ENCODE measurements at regions not wholly inside any gene's neighbourhood (a gene's known extent, or its start where the extent isn't known, plus 50 kb on each side); places are given as distances from the start of the nearest gene placed in this dataset.

DNA sequence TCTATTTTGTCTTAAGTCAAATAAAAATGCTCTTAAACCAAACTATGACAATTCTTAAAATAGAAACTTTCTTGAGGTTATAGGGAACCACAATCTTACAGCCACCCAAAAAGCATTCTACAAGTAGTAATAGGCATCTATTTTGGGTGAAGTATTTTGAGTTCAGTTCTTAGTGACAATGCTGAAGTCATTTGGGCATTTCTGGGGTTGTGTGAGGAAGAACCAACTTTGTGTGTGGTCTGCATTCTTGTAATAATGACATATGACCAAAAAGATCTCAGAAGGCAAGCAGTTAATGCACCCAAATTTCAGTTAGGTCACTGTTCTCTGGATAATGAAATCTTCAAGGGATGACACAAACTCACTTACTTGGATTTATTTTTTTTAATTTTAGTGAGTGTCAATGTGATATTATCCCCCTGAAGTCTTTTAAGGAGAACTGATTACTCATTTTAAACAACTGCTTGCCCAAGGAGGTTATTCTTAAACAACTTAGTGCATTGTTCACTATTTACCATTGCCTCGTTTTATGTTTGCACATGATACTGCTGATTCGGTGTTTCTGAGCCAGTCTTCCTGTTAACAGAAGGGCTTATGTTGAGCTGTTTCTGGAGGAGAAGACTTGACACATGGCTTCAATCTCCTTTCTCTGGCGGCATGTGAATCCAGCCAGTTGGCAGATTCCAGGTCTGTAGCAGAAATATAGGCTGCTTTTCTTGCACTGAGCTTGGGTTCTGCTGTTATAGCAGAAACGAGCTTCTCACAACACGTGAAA lies 618.9 kb downstream of the BCKDHB start (continued):
- TF ChIP-seq, protein P1, sequence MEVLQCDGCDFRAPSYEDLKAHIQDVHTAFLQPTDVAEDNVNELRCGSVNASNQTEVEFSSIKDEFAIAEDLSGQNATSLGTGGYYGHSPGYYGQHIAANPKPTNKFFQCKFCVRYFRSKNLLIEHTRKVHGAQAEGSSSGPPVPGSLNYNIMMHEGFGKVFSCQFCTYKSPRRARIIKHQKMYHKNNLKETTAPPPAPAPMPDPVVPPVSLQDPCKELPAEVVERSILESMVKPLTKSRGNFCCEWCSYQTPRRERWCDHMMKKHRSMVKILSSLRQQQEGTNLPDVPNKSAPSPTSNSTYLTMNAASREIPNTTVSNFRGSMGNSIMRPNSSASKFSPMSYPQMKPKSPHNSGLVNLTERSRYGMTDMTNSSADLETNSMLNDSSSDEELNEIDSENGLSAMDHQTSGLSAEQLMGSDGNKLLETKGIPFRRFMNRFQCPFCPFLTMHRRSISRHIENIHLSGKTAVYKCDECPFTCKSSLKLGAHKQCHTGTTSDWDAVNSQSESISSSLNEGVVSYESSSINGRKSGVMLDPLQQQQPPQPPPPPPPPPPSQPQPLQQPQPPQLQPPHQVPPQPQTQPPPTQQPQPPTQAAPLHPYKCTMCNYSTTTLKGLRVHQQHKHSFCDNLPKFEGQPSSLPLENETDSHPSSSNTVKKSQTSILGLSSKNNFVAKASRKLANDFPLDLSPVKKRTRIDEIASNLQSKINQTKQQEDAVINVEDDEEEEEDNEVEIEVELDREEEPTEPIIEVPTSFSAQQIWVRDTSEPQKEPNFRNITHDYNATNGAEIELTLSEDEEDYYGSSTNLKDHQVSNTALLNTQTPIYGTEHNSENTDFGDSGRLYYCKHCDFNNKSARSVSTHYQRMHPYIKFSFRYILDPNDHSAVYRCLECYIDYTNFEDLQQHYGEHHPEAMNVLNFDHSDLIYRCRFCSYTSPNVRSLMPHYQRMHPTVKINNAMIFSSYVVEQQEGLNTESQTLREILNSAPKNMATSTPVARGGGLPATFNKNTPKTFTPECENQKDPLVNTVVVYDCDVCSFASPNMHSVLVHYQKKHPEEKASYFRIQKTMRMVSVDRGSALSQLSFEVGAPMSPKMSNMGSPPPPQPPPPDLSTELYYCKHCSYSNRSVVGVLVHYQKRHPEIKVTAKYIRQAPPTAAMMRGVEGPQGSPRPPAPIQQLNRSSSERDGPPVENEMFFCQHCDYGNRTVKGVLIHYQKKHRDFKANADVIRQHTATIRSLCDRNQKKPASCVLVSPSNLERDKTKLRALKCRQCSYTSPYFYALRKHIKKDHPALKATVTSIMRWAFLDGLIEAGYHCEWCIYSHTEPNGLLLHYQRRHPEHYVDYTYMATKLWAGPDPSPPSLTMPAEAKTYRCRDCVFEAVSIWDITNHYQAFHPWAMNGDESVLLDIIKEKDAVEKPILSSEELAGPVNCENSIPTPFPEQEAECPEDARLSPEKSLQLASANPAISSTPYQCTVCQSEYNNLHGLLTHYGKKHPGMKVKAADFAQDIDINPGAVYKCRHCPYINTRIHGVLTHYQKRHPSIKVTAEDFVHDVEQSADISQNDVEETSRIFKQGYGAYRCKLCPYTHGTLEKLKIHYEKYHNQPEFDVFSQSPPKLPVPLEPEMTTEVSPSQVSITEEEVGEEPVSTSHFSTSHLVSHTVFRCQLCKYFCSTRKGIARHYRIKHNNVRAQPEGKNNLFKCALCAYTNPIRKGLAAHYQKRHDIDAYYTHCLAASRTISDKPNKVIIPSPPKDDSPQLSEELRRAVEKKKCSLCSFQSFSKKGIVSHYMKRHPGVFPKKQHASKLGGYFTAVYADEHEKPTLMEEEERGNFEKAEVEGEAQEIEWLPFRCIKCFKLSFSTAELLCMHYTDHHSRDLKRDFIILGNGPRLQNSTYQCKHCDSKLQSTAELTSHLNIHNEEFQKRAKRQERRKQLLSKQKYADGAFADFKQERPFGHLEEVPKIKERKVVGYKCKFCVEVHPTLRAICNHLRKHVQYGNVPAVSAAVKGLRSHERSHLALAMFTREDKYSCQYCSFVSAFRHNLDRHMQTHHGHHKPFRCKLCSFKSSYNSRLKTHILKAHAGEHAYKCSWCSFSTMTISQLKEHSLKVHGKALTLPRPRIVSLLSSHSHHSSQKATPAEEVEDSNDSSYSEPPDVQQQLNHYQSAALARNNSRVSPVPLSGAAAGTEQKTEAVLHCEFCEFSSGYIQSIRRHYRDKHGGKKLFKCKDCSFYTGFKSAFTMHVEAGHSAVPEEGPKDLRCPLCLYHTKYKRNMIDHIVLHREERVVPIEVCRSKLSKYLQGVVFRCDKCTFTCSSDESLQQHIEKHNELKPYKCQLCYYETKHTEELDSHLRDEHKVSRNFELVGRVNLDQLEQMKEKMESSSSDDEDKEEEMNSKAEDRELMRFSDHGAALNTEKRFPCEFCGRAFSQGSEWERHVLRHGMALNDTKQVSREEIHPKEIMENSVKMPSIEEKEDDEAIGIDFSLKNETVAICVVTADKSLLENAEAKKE (CRISPR knock-in tag; IDR thresholded peaks at IDR 0.05): no peak
- TF ChIP-seq ZNF114 (CRISPR knock-in tag; IDR thresholded peaks at IDR 0.05) (no peak), ZNF331 (CRISPR knock-in tag; IDR thresholded peaks at IDR 0.05; ENCODE audit: low read depth) (no peak), STAT1 (IDR thresholded peaks at IDR 0.05; ENCODE audit: unreplicated experiment) (no peak)
- TF ChIP-seq, protein P2, sequence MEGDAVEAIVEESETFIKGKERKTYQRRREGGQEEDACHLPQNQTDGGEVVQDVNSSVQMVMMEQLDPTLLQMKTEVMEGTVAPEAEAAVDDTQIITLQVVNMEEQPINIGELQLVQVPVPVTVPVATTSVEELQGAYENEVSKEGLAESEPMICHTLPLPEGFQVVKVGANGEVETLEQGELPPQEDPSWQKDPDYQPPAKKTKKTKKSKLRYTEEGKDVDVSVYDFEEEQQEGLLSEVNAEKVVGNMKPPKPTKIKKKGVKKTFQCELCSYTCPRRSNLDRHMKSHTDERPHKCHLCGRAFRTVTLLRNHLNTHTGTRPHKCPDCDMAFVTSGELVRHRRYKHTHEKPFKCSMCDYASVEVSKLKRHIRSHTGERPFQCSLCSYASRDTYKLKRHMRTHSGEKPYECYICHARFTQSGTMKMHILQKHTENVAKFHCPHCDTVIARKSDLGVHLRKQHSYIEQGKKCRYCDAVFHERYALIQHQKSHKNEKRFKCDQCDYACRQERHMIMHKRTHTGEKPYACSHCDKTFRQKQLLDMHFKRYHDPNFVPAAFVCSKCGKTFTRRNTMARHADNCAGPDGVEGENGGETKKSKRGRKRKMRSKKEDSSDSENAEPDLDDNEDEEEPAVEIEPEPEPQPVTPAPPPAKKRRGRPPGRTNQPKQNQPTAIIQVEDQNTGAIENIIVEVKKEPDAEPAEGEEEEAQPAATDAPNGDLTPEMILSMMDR (conservative IDR thresholded peaks at IDR 0.05; ENCODE audit: low read depth in 2 of 2): no peak

DNA sequence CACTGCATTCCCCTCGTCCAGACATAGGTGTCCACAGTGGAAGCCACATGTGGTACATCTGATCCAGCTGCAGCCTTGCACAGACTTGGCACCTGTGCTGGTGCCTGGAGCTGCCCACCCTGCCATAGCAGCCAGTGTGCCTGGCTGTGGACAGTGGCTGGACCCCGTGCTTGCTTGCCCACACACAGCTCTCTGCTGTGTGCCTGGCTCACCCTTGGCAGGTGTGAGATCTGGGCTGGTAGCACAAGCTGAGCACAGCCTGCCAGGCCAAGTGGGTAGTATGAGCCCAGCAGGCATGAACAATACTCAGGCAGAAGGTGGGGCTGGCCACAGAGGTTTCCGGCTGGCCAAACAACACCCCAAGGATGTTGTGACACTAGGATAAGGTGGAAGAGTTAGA lies 614.4 kb downstream of the BCKDHB start:
- Histone ChIP-seq H3K4me2 (no peak overlapping the region), H3K27me3 (ENCODE audit: insufficient read depth) (no peaks in the 10 kb centered on the region), H3K4me3 (no peak overlapping the region), H3K79me2 (replicated peaks; ENCODE audit: insufficient read depth) (no peaks in the 10 kb centered on the region), H2AFZ (no peak overlapping the region), H3K9me2 (ENCODE audit: insufficient read depth) (no peaks in the 10 kb centered on the region), H3K4me1 (ENCODE audit: insufficient read depth) (no peaks in the 10 kb centered on the region), H3K36me3 (ENCODE audit: insufficient read depth) (no peaks in the 10 kb centered on the region), H3F3A (replicated peaks; ENCODE audit: low read depth) (no peaks in the 10 kb centered on the region), H4K20me1 (replicated peaks; ENCODE audit: insufficient read depth) (no peaks in the 10 kb centered on the region), H3K27ac (ENCODE audit: low read depth) (no peak overlapping the region)
- no peaks in the 10 kb centered on the region for H3K4me1 Mint-ChIP-seq
- H3K36me3 Mint-ChIP-seq (ENCODE audit: low read depth): peaks cover 3% of the 10 kb centered on the region; the same call in 1 of the 3 replicates
- H3K27ac Mint-ChIP-seq: no peak overlapping the region
- ATAC-seq (no peak), DNase-seq (ENCODE audit: low spot score) (no peak)
- H3K4me3 Mint-ChIP-seq: no peak overlapping the region
- peaks cover 2% of the 10 kb centered on the region for H3K27me3 Mint-ChIP-seq (ENCODE audit: insufficient read depth, low read depth, poor library complexity)
- H3K9me3 Mint-ChIP-seq: peaks cover 11% of the 10 kb centered on the region; the same call in 1 of the 3 replicates
- TF ChIP-seq, protein P3, sequence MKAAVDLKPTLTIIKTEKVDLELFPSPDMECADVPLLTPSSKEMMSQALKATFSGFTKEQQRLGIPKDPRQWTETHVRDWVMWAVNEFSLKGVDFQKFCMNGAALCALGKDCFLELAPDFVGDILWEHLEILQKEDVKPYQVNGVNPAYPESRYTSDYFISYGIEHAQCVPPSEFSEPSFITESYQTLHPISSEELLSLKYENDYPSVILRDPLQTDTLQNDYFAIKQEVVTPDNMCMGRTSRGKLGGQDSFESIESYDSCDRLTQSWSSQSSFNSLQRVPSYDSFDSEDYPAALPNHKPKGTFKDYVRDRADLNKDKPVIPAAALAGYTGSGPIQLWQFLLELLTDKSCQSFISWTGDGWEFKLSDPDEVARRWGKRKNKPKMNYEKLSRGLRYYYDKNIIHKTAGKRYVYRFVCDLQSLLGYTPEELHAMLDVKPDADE (IDR thresholded peaks at IDR 0.05): no peak
- TF ChIP-seq, protein P2 (conservative IDR thresholded peaks at IDR 0.05; ENCODE audit: low read depth in 2 of 2): no peak
- TF ChIP-seq EZH2phosphoT487 (IDR thresholded peaks at IDR 0.05; ENCODE audit: unreplicated experiment): no peak
- TF ChIP-seq EZH2 (IDR thresholded peaks at IDR 0.05; ENCODE audit: low read depth, unreplicated experiment): no peak
- no peak for TF ChIP-seq STAT1 (IDR thresholded peaks at IDR 0.05; ENCODE audit: unreplicated experiment)
- no peak for TF ChIP-seq POLR2AphosphoS5 (IDR thresholded peaks at IDR 0.05; ENCODE audit: low read depth)

Data from GM23338 (cell line).